Stimulated activated CD4-positive, alpha-beta T cell treated with anti-CD3 and anti-CD28 coated beads, Interleukin-12 subunit alpha, Interleukin-12 subunit beta, amount 100 ng/mL, for 24 hours (primary cell): ENCODE measurements at regions not wholly inside any gene's neighbourhood (a gene's known extent, or its start where the extent isn't known, plus 50 kb on each side); places are given as distances from the start of the nearest gene placed in this dataset.

Experiments used
- DNase-seq, 2 experiments: peaks; one replicate each; pipeline ENCODE4 v3.0.0-alpha.2; 2020; ENCODE audit warnings: low read depth in 2 of 2

GRCh38 chr5:89275066-89275855, 392.3 kb upstream of the MEF2C start:
- DNase-seq, result no peak

- DNase-seq, result no peak
Measured at GRCh38 chr5:89273289-89273688, 390.3 kb upstream of the MEF2C start.

- no peak for DNase-seq
Measured at GRCh38 chr5:89270901-89271300, 387.9 kb upstream of the MEF2C start.

GRCh38 chr5:89269721-89270120, 386.7 kb upstream of the MEF2C start:
- no peak for DNase-seq

GRCh38 chr5:89268460-89268859, 385.5 kb upstream of the MEF2C start:
- no peak for DNase-seq

GRCh38 chr5:89267788-89268187, 384.8 kb upstream of the MEF2C start:
- no peak for DNase-seq

- DNase-seq, result no peak
Measured at GRCh38 chr5:89265511-89266179, 382.7 kb upstream of the MEF2C start.

GRCh38 chr5:89263846-89264245, 380.9 kb upstream of the MEF2C start:
- no peak for DNase-seq

GRCh38 chr5:89262030-89262429, 379.0 kb upstream of the MEF2C start:
- no peak for DNase-seq

GRCh38 chr5:89260254-89260653, 377.3 kb upstream of the MEF2C start:
- DNase-seq, result no peak

GRCh38 chr5:89255845-89256463, 373.0 kb upstream of the MEF2C start:
- no peak for DNase-seq

GRCh38 chr5:89253666-89254352, 370.8 kb upstream of the MEF2C start:
- no peak for DNase-seq

GRCh38 chr5:89246864-89247263, 363.9 kb upstream of the MEF2C start:
- no peak for DNase-seq

- DNase-seq, result no peak
Measured at GRCh38 chr5:89246252-89246651, 363.3 kb upstream of the MEF2C start.

- no peak for DNase-seq
Measured at GRCh38 chr5:89243611-89244010, 360.6 kb upstream of the MEF2C start.

- no peak for DNase-seq
Measured at GRCh38 chr5:89241186-89241585, 358.2 kb upstream of the MEF2C start.

- no peak for DNase-seq
Measured at GRCh38 chr5:89236900-89237299, 353.9 kb upstream of the MEF2C start.

- DNase-seq, result no peak
Measured at GRCh38 chr5:89233462-89233861, 350.5 kb upstream of the MEF2C start.

GRCh38 chr5:89232139-89232603, 349.2 kb upstream of the MEF2C start:
- no peak for DNase-seq

GRCh38 chr5:89230178-89230577, 347.2 kb upstream of the MEF2C start:
- no peak for DNase-seq

GRCh38 chr5:89229331-89230070, 346.5 kb upstream of the MEF2C start:
- no peak for DNase-seq

- no peak for DNase-seq
Measured at GRCh38 chr5:89228355-89228754, 345.4 kb upstream of the MEF2C start.
